ENCODE measurements at regions not wholly inside any gene's neighbourhood (a gene's known extent, or its start where the extent isn't known, plus 50 kb on each side); places are given as distances from the start of the nearest gene placed in this dataset.
"Not testable (repeated sequence)": the region's sequence is repeated elsewhere in the genome, so short reads cannot be mapped to it uniquely, and the experiment has no call there.

GRCh38 chr13:54422946-54423345 lies 1394.3 kb downstream of the OLFM4 start:
- H3K27ac ChIP-seq (ENCODE audit: extremely low read depth, low read depth, low read length); CTCF ChIA-PET; H3K36me3 ChIP-seq (ENCODE audit: control insufficient read depth in 2 of 2, insufficient read depth in 1 of 2, low read length in 2 of 2); H3K4me1 ChIP-seq (ENCODE audit: control insufficient read depth, insufficient read depth, low read length); H3K9me3 ChIP-seq (ENCODE audit: control insufficient read depth, insufficient read depth, low read depth, low read length); H3K4me3 ChIP-seq (ENCODE audit: low read depth, low read length): not testable (repeated sequence)
- POLR2A ChIA-PET: interaction anchor here (0.6 kb wide), 1 partner anchor 1238 kb away, joined by 5 read pairs; no protein-coding TSS in a partner anchor

GRCh38 chr13:54424344-54424743 lies 1395.7 kb downstream of the OLFM4 start:
- ChIA-PET CTCF (no interaction called here), POLR2A (no interaction called here)
- no peak overlapping the region for H3K4me3 ChIP-seq (ENCODE audit: low read depth, low read length)
- no peaks in the 10 kb centered on the region for H3K9me3 ChIP-seq (ENCODE audit: control insufficient read depth, insufficient read depth, low read depth, low read length)
- H3K36me3 ChIP-seq (ENCODE audit: control insufficient read depth in 2 of 2, insufficient read depth in 1 of 2, low read length in 2 of 2): no peaks in the 10 kb centered on the region
- TF ChIP-seq BCL11A (tag by site-specific recombination; IDR thresholded peaks at IDR 0.05; ENCODE audit: low read depth): no peak
- TF ChIP-seq ZNF132 (tag by site-specific recombination; IDR thresholded peaks at IDR 0.05; ENCODE audit: borderline replicate concordance): no peak
- TF ChIP-seq RBAK (tag by site-specific recombination; IDR thresholded peaks at IDR 0.05): no peak
- TF ChIP-seq ZNF292 (tag by site-specific recombination; IDR thresholded peaks at IDR 0.05; ENCODE audit: borderline replicate concordance, low read depth): no peak
- no peak for TF ChIP-seq ZNF37A (tag by site-specific recombination; IDR thresholded peaks at IDR 0.05)
- no peak for TF ChIP-seq ZNF354C (tag by site-specific recombination; IDR thresholded peaks at IDR 0.05; ENCODE audit: borderline replicate concordance, low read depth)
- TF ChIP-seq ZNF521 (tag by site-specific recombination; IDR thresholded peaks at IDR 0.05): no peak
- no peak for TF ChIP-seq ZNF610 (tag by site-specific recombination; IDR thresholded peaks at IDR 0.05; ENCODE audit: borderline replicate concordance)
- no peak for TF ChIP-seq ZNF704 (tag by site-specific recombination; IDR thresholded peaks at IDR 0.05)
- no peak for TF ChIP-seq ZNF792 (tag by site-specific recombination; IDR thresholded peaks at IDR 0.05)
- no peak for TF ChIP-seq ZNF510 (tag by site-specific recombination; IDR thresholded peaks at IDR 0.05; ENCODE audit: insufficient replicate concordance)
- no peak for TF ChIP-seq ELK4 (IDR thresholded peaks at IDR 0.05; ENCODE audit: borderline replicate concordance, low read depth, low read length)
- no peak for TF ChIP-seq ZNF223 (tag by site-specific recombination; IDR thresholded peaks at IDR 0.05)
- TF ChIP-seq EGR2 (tag by site-specific recombination; IDR thresholded peaks at IDR 0.05; ENCODE audit: low read depth): no peak
- no peak for TF ChIP-seq TCF7L2 (IDR thresholded peaks at IDR 0.05; ENCODE audit: borderline replicate concordance, low read depth, low read length)
- no peak for TF ChIP-seq FEZF1 (tag by site-specific recombination; IDR thresholded peaks at IDR 0.05)
- TF ChIP-seq SP3 (tag by site-specific recombination; IDR thresholded peaks at IDR 0.05): no peak
- TF ChIP-seq ZNF624 (tag by site-specific recombination; IDR thresholded peaks at IDR 0.05): no peak
- TF ChIP-seq YY1 (tag by site-specific recombination; IDR thresholded peaks at IDR 0.05): no peak
- TF ChIP-seq SCRT1 (tag by site-specific recombination; IDR thresholded peaks at IDR 0.05; ENCODE audit: borderline replicate concordance): no peak
- H3K4me1 ChIP-seq (ENCODE audit: control insufficient read depth, insufficient read depth, low read length): no peaks in the 10 kb centered on the region
- H3K27ac ChIP-seq (ENCODE audit: extremely low read depth, low read depth, low read length): no peak overlapping the region

- ChIA-PET POLR2A (no interaction called here), CTCF (no interaction called here)
Measured at GRCh38 chr13:54433493-54434206, 1405.0 kb downstream of the OLFM4 start.

GRCh38 chr13:54440853-54441400 lies 1412.3 kb downstream of the OLFM4 start:
- POLR2A ChIA-PET; H3K4me1 ChIP-seq (ENCODE audit: control insufficient read depth, insufficient read depth, low read length); H3K4me3 ChIP-seq (ENCODE audit: low read depth, low read length); CTCF ChIA-PET; H3K9me3 ChIP-seq (ENCODE audit: control insufficient read depth, insufficient read depth, low read depth, low read length); H3K36me3 ChIP-seq (ENCODE audit: control insufficient read depth in 2 of 2, insufficient read depth in 1 of 2, low read length in 2 of 2); H3K27ac ChIP-seq (ENCODE audit: extremely low read depth, low read depth, low read length): not testable (repeated sequence)

More at GRCh38 chr13:54433493-54434206, 1405.0 kb downstream of the OLFM4 start:
- Histone ChIP-seq H3K4me3 (ENCODE audit: low read depth, low read length) (no peak overlapping the region), H3K9me3 (ENCODE audit: control insufficient read depth, insufficient read depth, low read depth, low read length) (no peaks in the 10 kb centered on the region), H3K36me3 (ENCODE audit: control insufficient read depth in 2 of 2, insufficient read depth in 1 of 2, low read length in 2 of 2) (no peaks in the 10 kb centered on the region), H3K4me1 (ENCODE audit: control insufficient read depth, insufficient read depth, low read length) (no peaks in the 10 kb centered on the region), H3K27ac (ENCODE audit: extremely low read depth, low read depth, low read length) (no peak overlapping the region)
- TF ChIP-seq SP3 (tag by site-specific recombination; IDR thresholded peaks at IDR 0.05) (no peak), MZF1 (tag by site-specific recombination; IDR thresholded peaks at IDR 0.05; ENCODE audit: borderline replicate concordance) (no peak), ZFP3 (tag by site-specific recombination; IDR thresholded peaks at IDR 0.05; ENCODE audit: low read depth) (no peak), ZSCAN16 (tag by site-specific recombination; IDR thresholded peaks at IDR 0.05) (no peak), ZNF664 (tag by site-specific recombination; IDR thresholded peaks at IDR 0.05) (no peak)
